GM18907 (cell line): ENCODE measurements at regions not wholly inside any gene's neighbourhood (a gene's known extent, or its start where the extent isn't known, plus 50 kb on each side); places are given as distances from the start of the nearest gene placed in this dataset.
"Not testable (repeated sequence)": the region's sequence is repeated elsewhere in the genome, so short reads cannot be mapped to it uniquely, and the experiment has no call there.

Experiments
- ATAC-seq: cut with Tn5 transposase; IDR thresholded peaks from one replicate; pipeline ENCODE4 v1.9.1; 2021; ENCODE audit warnings: mild to moderate bottlenecking, moderate library complexity; ENCODE audit not compliant: unreplicated experiment

DNA sequence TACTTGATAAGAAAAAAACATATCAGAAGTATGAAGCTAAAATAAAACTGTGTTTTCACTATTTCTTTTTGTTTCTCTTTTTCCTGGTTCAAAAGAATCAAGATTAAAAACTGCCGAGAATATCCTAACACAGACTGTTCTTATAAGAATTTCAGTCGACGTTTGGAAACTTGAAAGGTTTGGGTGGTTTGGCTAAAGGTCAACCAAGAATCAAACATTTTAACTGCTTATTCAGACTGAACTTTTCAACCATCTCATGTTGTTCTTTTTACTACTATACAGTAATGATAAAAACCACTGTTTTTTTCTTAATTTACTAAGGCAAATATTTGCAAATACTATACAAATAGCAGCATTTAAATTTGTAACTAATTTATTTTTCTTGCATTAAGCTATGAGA is 308.5 kb upstream of the TFPI start:
- no peak for ATAC-seq

DNA sequence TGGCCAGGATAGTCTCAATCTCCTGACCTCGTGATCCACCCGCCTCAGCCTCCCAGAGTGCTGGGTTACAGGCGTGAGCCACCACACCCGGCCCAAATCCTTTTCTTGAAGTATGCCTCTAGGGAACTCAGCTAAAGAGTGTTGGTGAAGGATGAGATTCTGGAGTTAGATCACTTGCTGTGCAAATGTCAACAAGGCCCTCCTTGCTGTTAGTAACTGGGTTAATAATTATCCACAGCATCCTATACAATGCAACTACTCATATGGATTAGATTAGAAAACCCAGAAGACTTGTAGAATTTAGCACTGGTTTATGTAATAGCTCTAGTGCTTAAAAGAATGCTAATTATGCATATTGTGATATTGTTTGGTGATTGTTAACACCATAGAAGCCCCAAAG is 310.8 kb upstream of the TFPI start:
- no peak for ATAC-seq

DNA sequence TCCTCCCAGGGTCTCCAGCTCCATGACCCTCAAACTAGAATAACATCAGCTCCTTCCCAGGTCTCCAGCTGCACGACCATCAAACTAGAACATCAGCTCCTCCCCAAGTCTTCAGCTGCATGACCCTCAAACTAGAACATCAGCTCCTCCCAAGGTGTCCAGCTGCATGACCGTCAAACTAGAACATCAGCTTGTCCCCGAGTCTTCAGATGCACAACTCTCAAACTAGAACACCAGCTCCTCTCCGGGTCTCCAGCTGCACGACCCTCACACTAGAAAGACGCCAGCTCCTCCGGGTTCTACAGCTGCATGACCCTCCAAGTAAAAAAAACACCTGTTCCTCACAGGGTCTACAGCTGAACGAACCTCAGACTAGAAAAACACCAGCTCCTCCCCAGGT is 312.9 kb upstream of the TFPI start:
- no peak for ATAC-seq

DNA sequence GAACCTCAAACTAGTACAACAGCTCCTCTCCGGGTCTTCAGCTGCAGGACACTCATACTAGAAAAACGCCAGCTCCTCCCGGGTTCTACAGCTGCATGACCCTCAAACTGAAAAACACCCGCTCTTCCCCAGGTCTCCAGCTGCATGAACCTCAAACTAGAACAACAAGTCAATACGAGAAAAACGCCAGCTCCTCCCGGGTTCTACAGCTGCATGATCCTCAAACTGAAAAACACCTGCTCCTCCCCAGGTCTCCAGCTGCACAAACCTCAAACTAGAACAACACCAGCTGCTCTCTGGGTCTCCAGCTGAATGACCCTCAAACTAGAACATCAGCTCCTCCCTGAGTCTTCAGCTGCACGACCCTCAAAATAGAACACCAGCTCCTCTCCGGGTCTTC is 315.0 kb upstream of the TFPI start:
- ATAC-seq: no peak

DNA sequence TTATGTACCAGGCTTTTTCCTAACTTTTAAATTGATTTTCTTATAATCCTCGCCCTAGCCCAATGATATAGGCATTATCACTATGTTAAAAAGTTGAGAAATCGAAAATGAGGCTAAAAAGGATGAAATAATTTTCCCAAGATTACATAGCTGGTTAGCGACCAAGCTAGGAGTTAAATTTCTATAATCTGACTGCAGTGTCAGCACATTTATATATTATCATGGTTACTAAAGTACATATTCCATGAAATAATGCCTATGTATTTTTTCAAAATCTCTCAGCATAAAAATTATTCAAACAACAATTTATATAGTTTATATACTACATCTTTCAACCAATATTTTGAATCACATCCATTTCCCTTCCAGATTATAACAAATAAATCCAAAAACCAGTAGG is 317.3 kb upstream of the TFPI start:
- ATAC-seq: no peak

DNA sequence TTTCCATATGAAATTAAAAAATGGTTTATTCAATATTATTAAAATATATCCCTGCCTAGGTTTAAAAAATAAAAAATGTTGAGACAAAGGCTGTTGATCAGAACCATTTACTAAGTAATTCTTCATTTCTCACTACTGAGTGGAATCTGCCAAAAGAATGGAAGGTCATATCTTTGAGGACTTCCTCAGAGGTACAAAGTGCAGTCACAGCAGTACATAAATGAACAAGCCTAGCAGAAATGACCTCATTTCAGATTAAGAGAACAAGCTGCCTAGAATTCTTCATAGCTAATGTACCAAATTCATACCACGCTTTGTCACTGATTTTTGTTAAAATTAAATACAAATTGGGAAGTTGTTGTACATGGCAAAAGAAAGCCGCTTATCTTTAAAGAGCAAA is 318.9 kb upstream of the TFPI start:
- no peak for ATAC-seq

DNA sequence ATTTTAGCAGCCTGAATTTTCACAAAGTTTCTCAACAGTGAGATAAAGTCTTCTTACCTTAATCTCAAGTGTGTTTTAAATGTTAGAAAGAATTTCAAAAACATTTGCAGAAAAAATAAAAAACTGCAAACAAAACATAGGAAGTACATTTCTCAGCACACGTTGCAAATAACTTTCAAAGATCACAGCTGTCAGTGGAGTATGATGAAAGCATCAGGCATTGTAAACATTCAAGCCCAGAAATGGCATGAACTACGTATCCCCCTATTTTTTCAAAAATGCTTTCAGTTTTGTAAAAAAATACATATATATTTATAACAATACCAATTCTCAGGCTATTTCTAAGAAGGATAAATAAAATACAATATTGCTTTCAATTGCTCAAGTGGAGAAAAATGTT is 320.6 kb upstream of the TFPI start:
- ATAC-seq: no peak

DNA sequence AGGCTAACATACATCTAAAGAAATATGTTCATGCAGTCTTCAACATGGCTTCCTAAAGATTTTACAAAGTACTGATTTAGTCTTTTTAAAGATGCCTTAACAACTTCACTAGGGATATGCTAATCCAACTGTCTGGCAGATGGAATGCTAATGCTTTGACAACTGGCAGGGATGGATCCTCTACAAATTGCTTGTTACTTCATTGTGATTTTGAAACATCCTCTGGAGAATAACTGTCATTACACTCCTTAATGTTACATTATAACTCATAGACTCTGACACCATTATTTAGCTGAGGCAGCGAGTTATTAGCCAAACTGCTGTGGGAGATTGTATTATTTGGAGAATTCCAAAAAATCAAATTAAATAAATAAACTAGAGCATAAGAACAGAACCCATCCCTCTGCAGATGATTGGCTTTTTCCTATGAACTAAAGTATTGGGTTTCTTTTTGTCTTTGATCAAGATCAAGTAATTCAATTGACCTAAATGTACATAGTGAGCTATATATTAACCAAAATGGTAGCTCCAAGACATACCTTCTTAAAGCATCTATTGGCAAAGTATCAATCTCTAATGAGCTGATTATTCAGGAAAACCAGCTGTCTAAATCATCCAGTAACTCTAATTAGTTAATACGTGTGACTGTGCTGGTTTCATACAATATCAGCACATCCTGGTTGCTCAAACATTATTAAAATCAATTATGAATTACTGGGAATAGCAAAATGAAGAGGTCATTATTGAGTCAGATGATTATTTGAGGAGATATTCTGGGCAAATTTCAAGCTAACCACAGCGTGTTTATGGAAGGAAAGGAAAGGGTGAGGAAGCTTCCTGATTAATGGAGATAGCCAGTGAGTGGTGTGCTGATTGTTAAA is 321.3 kb upstream of the TFPI start:
- ATAC-seq: no peak

DNA sequence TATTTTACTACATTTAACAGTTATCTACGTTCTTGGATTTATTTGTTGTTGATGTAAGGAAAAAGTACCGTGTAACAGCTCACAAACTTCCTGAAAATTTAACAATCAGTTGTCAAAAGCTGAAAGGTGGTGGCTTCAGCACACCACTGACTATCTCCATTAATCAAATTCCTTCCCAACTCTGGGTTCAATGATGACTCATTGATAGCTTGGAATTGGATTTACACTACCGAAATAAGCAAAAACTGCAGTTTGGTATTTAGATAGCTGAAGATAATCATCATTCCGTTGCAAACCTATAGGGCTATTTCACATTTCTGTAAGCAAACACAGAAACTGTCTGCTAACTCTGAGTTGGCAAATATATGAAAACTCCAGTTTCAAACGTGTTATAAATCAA is 322.3 kb upstream of the TFPI start:
- ATAC-seq: no peak

DNA sequence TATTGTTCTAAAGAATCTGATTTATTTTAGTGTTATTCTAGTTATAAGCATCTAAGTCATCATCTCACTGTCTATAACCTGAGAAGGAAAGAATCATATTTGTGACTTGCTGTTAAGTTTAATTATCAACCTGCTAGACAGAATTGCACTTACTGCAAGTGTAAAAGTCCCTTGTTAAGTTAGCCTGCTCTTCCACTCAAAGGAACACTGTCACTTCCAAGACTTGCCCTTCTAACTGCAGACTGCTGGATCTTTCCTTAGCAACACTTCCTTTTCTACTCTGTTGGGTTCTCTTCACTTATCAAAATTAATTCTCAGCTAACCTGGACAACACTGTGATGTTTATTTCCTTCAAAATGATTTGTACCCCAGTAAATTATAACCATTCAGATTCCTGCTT is 323.2 kb upstream of the TFPI start:
- ATAC-seq: no peak

DNA sequence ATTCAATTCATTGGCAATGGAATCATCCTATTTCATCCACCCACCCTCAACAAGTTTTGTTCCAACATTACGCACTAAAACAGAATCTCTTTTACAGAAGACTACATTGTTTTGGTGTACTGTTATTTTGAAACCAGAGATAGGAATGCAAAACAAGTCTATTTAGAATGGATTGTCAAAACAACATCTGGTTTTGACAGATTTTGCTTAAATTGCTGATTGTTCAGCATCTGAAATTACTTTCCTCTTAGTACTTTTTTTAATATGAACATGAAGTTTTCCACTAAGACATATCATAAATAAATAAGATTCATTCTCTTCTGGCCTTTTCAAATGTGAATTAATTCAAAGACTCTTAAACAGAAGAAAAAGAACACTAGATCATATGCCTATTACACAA is 323.9 kb upstream of the TFPI start:
- ATAC-seq: no peak

DNA sequence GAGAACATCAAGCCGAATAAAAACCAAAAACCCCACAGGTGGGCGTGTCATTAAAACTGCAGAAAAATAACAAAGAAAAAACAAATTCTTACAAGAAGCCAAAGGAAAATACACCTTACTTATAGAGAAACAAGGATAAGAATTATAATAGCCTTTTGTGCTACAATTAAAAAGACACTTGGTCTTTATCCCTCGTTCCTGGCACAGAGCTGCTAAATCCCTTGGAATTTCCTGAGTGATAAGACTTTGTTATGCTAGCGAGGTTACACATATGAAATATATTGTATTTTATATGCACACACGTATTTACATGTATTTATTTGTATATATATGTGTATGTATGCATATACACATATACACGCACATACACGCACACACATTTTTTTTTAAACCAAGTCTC is 325.3 kb upstream of the TFPI start:
- no peak for ATAC-seq

DNA sequence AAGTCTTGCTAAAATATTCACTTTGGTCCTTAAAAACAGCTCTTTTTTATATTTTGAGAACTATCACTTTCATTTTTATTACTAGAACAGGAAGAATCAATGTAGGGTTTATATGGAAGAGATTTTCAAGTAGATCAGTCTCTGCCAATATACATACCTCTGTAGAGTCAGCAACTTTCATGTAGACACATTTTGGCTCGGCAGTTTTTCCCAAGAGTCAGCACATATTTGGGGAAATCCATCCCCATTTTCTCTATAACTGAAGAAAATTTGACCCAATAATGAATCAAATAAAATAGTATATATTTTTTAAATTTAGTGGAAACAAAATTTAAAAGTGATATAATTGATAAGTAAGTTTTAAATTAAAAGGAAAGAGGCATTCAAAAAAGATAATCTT is 329.8 kb upstream of the TFPI start:
- no peak for ATAC-seq

DNA sequence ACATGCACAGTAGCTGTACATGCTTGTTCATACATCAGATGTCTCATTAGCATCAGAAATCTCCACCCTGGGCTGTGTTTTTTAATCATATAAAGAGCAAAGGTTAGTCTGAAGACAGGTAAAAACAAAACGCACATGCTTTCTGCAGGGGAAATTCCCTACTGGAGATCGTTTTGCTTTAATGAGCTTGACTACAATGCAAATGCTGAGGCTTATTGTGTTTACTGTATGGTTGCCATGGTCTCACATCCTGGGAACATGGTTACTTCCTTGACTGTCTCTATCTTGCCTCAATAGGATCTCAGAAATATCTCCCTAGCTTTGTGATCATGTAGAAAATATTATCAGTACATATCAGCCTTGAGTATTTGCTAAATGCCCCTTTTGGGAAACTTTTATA is 336.5 kb upstream of the TFPI start:
- no peak for ATAC-seq

DNA sequence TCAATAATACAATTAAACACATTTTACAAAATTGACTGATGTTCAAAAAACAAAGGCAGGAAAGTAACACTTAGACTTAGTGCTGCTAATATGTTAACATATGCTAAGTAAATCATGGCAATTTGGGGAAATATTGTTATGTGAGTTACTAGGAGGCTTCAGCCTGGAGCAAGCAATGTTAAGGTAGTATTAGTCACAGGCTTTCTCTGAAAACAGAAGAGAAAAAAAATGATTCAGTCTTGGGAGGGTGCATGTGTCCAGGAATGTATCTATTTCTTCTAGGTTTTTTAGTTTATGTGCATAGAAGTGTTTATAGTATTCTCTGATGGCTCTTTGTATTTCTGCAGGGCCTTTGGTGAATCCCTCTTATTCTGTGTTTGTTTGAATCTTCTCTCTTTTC is 345.8 kb upstream of the TFPI start:
- no peak for ATAC-seq

DNA sequence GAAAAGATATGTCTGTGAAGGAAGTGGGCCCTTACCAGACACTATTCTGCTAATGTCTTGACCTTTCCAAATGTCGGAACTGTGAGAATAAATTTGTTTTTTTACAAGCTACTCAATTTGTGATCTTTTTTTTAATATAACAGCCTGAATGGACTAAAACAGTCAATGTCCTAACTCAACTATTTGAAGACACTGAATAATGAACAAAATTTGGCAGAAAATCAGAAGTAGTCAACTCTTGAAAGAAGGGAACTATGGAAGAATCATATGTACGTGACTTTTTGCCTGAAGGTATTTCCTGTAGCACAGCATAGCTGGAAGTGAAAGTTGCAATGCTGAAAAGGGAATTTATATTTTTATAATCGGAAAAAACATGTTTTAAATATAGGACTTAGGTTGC is 351.8 kb upstream of the TFPI start:
- no peak for ATAC-seq

DNA sequence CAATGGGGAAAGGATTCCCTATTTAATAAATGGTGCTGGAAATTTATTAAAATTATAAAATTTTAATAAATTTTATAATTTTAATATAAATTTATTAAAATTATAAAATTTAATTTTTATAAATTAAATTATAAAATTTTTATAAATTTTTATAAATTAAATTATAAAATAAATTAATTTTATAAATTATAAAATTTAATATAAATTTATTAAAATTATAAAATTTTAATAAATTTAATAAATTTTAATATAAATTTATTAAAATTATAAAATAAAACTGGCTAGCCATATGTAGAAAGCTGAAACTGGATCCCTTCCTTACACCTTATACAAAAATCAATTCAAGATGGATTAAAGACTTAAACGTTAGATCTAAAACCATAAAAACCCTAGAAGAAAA is 356.7 kb upstream of the TFPI start:
- not testable (repeated sequence) for ATAC-seq

DNA sequence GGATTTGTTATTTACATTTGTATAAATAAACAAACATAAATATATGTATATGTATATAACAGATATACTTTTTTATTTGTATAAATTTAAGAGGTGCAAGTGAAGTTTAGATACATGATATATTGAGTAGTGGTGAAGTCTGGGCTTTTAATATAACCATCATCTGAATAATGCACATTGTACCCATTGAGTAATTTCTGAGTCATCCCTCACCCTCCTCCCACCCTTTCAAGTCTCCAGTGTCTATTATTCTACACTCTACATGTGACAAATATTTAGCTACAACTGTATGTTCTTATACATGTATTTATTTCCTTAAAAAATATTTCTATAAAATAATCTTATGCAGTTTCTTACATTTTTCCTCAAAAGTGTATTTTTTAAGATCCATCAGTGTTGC is 358.7 kb upstream of the TFPI start:
- no peak for ATAC-seq

DNA sequence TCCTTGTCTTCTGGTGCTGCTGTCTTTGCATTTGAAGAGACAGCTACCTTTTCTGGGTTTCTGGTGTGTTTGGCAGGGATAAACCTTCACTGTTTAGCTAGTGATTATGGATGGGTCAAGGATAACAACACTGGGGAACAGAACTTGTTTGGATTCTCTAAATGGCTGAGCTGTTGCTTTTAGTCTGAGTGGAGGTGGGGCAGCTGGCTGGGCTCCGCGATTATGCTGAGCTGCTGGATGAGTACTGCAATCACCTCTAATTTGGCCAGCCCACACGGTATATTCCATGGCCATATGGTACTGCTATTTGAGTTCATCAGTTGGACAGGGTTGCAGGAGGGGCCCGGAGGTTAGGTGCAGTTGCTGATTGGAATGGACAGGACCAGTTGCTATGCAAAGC is 361.6 kb upstream of the TFPI start:
- no peak for ATAC-seq

DNA sequence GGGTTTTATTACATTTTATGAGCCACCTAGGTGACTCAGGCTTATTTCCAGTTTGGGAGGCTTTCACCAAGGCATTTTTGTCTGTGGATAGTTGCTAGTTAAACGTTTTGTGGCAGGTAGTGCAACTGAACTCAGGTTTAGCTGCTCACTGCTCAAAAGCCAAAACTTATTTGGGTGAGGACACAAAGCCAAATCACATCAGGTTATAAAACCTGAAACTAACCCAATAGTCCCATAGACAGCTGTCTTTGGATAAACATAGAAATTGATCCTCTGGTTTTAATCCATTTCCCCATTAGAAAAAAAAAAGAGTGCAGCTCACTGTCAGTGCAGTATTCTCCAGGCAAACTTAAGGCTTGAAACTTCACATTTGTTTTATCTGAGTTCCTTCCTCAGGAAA is 362.6 kb upstream of the TFPI start:
- no peak for ATAC-seq

DNA sequence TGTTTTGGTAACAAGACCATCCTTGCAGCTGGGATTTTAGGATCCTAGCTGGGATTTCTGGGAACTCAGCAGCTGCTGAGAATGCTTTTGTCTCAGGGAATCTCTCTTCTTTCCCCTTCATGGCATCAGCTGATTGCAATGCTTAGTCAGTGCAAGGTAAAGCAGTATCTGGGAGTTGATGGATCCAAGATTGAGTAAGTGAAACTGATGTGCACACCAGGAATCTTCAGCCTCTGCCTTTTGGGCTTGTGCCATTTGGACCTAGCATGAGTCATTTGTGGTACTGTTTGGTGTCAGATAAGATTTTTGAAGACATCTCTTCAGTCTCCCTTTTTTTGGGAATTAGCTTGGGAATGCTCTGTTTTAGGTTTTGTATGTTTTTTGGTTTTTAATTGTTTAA is 363.3 kb upstream of the TFPI start:
- ATAC-seq: no peak

DNA sequence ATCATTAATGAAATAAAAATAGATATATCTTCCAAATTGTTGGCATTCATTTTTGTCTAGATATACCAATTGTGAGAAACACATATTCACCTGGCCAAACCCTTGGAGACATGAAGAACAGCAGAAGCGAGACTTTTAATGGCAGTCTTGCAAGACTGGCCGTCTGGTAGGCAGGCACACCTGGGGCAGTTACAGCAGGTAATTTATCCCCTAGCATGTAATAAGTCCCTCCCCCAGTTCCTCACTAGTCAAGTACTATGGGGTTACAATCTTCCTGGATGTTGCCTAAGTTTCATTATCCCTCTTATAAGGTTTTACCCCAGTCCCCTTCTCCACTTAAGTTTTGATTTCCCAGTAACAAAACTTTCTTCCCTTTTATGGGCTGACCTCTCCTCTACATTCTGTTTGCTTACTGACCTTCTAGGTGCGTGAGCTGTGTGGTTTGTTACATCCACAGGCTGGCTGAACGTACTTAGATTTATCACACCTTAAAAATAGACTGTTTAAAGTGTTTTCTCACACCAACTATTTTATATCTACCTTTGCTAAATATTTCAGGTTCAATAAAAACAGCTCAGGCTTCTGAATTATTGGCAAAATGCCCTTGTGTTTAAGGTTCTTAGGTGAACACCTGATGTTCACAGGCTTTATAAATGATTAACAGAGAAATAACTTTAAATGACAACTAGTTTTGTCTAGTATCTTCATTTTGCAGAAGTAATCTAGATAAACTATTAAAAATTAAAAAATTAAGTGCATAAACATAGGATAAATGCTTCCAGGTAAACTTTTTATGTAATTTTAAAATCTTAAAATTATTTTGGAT is 365.0 kb upstream of the TFPI start:
- no peak for ATAC-seq
